ENCODE measurements at regions not wholly inside any gene's neighbourhood (a gene's known extent, or its start where the extent isn't known, plus 50 kb on each side); places are given as distances from the start of the nearest gene placed in this dataset.

DNA sequence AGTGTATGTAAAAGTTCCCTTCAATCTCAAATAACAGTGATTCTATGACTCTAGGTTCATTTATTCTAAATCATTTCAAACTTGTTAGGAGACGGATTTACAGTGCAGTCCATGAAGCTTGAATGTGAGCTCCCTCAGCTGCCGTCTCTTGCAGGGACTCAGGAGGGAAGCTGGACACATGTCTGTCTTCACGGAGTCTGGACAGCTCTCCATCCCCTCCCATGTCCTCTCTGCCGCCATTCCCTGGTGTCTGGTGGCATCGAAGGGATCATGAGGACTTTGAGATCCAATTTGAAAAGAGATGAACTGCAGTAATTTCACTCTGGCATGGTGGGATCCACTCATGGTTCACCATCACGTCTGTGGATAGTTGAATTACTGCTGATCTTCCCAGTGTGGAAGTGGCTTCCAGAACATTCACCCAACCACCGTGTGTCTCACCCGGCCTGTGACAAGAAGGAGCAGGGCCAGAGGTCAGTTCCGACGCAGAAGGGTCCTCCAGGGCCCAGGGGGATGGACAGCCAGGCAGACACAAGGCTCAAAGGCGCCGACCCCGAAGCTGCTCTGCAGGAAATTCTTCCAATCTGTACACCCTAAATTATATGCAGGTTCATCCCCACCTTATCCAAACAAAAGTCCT, 370.1 kb downstream of the THBS2 start:
- no peak for DNase-seq (ENCODE audit: low spot score)

GRCh38 chr6:168880271-168880670, 373.4 kb downstream of the THBS2 start:
- DNase-seq (ENCODE audit: low spot score) = no peak

DNA sequence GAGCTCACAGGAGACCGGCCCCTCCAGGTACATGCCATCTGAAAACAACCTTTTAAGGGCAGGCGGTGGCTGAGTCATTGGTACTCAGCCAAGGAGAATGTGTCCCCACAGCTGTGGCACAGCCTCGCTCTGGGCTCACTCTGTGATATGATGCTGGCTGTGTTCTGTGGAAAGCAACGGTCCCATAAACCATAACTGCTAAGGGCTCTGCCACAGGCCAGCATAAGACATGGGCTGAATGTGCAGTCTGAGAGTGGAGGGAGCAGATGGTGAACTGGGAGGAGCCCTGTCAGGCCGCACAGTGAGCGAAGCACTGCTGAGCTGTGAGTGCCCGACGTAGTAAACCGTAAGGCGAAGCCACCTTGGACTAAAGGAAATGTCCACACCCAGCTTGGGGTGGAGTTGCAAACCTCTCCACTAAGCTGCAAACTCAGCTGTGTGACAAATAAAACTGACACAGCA, 375.8 kb downstream of the THBS2 start:
- no peak for DNase-seq (ENCODE audit: low spot score)

DNA sequence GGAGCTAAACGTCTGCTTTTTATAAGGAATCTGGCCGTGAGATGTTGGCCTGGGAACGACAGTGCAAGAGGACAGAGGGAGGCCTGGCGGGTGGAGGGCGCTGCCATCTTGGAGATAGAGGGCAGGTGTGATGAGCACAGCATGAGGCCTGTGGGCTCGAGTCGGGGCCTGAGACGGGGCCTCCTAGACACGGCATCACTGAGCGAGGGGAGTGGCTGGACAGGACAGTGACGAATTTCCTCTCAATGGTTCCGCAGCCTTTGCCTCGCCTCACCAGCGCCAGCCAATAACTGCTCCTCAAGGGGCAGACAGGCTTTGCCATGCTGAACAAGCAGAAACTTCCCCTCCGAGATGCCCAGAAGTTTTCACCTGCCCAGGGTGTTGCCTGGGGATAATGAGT, 376.7 kb downstream of the THBS2 start:
- no peak for DNase-seq (ENCODE audit: low spot score)

DNA sequence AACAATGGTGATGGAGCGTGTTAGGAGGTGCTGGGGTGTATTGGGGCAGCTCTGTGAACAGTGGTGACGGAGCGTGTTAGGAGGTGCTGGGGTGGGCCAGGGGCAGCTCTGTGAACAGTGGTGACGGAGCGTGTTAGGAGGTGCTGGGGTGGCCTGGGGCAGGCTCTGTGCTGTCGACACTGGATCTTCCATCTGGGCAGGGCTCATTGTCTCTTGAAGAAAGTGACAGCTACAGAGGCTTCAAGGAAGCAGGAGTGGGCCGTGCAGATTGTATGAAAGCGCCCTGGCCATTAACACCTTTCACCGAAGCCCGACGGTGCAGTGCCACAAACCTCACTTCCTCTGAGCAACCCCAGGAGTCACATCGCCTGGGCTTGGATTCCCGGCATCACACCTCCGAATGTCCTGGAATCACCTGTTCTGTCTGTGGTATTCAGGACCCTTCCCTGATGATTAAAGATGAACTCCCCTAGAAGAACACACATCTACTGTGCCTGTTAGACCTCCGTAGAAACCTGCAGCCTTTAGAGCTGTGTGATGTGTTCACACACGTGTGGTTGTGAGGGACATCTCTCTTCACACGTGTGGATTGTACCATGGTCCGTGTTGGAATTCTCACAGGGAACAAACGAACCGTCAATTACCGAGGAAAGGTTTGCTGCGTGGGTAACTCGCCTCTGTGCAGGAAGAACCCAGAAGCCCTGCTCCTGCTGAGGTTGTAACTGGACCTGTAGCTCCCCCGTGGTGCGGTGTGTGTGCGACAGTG, 377.7 kb downstream of the THBS2 start:
- no peak for DNase-seq (ENCODE audit: low spot score)

DNA sequence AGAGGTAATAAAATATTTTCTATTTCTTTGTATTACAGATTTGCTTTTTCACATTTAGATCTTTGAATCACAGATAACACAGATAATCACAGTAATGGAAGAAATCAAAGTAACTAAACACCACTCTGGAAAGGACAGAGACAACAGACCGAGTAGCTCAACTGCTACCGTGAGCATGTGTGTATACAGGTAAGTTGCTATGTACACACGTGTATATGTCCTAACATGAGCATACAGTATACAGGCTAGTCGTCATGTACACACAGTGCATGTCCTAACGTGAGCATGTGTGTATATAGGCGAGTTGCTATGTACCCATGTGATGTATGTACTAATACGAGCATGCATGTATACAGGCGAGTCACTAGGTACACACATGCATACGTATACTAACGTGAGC, 379.0 kb downstream of the THBS2 start:
- no peak for DNase-seq (ENCODE audit: low spot score)

GRCh38 chr6:168873278-168874190, 380.1 kb downstream of the THBS2 start:
- no peak for DNase-seq (ENCODE audit: low spot score)

DNA sequence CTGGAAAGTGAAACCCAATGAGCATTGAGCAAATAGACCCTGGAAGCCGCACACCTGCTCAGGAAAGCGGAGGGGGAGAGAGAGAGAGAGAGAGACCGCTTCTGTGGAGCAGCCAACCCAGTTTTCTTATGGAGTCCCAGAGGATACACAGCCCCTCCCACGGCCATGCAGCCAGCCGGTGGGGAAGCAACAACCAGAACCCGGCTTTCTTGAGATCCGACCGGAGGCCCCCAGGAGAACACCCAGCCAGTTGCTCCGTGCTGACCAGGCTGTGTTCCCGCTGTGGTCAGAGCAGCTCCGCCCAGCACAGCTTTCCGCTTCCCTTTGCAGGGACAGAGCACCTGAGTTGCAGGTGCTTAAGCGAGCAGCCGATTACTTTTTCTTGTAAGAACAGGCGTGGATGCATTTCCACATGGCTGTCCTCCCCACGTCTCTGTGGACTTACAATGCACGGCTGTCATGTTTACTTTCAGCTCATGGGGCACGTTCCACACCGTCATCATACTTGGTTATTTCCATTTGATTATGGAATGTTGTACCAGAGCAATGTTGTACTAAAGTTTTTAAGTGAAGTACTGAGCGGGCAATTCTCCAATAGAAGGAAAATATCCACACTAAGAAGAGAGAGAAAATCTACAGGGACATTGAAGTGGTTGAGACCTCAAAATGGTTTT, 381.9 kb downstream of the THBS2 start:
- no peak for DNase-seq (ENCODE audit: low spot score)

DNA sequence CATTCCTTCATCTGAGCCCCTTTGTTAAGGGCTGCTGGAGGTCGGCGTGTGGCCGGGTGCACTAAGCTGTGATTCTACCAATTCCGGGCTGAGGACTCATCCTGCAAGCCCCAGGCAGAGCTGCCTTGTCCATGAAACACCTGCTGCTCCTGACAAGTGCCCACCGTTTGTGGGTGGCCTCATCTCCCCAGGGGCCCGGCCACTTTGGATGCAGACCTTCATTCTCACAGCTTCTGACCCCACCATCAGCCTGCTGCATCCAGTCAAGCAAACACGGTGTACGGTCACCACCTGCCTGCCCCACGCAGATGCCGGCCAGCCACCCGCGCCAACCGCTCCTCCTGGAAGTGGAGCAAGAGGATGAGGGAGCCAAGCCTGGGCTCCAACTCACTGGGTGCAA, 382.7 kb downstream of the THBS2 start:
- no peak for DNase-seq (ENCODE audit: low spot score)

- no peak for DNase-seq (ENCODE audit: low spot score)
Observed at GRCh38 chr6:168867247-168868102, 386.2 kb downstream of the THBS2 start.

- DNase-seq (ENCODE audit: low spot score) = no peak
Observed at GRCh38 chr6:168866534-168866933, 387.1 kb downstream of the THBS2 start.

DNA sequence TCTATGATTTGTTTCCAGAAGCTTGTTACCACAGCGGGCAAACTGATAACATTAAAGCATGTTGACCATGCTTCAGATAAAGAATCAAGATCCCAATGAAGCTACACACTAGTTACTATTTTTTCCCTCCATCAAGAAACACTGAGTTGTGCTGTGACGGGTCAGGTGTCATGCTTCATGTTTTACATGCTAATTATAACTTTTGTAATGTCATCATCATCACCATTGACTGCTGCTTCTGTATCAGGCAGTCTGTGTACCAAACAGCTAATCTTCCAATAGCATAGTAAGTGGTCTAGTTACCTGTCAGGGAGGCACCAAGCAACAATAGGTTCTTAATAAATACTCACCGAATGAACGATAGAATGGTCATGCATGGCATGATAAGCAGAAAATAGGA, 388.1 kb downstream of the THBS2 start:
- DNase-seq (ENCODE audit: low spot score) = no peak

DNA sequence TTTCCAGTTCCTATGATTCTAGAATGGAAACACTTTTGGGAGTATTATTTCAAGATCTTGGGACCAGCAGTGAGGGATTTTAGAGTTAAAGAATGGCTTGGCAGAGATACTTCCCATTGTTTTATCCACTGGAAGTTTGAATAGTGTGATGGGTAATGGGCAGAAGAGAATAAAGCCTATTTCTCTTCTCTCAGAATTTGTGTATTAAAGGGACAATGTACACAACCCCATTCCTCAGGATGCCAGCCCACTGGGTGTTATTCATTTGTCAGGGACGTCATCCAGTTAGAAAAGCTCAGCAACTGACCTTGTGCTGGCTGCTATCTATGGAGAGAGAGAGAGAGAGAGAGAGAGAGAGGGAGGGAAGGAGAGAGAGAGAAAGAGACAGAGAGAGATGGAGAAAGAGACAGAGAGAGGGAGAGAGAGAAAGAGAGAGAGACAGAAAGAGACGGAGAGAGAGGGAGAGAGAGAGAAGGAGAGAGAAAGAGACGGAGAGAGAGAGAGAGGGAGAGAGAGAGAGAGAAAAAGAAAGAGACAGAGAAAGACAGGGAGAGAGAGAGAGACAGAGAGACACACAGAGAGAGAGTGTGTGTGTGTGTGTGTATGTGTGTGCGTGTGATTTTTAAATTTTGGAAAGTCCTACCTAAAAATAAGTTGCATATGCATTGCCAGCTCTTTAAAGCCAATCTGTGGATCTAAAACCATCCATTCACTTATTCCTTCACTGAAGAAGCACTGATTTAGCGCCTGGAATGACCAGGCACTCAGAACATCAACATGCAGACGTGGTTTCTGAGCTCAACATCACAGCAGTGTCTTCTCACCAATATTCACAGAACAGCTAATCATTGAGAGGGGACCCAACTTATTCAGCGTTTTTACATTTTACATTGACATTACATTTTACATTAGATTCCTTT, 388.8 kb downstream of the THBS2 start:
- no peak for DNase-seq (ENCODE audit: low spot score)

GRCh38 chr6:168863467-168863866, 390.2 kb downstream of the THBS2 start:
- no peak for DNase-seq (ENCODE audit: low spot score)

- DNase-seq (ENCODE audit: low spot score) = no peak
Observed at GRCh38 chr6:168862346-168862980, 391.2 kb downstream of the THBS2 start.

- DNase-seq (ENCODE audit: low spot score) = no peak
Observed at GRCh38 chr6:168860987-168861386, 392.7 kb downstream of the THBS2 start.

GRCh38 chr6:168860341-168860740, 393.3 kb downstream of the THBS2 start:
- DNase-seq (ENCODE audit: low spot score) = no peak

DNA sequence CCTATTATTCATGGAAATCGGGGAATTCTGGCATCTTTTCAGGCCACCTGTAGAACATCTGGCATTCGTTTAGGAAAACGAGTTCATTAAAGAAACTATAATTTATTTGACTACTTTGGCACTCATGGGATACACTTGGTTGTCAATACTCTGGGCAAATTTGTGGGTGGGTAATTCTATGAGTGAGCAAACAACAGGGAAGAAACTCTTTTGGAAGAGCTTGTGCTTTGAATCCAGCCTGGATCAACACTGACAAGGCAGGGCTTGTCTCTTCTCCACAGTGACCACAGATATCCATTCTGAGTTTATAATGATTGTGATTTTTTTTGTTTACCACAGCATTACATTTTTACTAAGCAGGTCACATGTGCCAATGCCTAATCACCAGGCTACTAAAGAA, 394.7 kb downstream of the THBS2 start:
- no peak for DNase-seq (ENCODE audit: low spot score)

DNA sequence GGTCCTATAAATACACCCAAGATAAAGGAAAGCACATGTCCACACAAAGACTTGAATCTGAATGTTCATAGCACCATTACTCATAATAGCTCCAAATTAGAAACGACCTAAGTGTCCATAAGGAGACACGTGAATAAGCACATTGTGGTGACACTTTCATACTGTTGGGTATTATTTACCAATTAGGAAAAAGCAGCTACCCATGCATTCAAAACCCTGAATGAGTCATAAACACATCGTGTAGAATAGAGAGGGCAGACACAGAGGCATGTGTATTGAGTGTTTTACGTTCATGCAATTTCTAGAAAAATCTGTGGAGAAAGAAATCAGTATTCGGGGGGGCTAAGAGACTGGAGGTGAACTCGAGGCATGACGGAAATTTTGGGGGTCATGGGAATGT, 396.7 kb downstream of the THBS2 start:
- no peak for DNase-seq (ENCODE audit: low spot score)
